D721Med (cell line): ENCODE measurements at regions not wholly inside any gene's neighbourhood (a gene's known extent, or its start where the extent isn't known, plus 50 kb on each side); places are given as distances from the start of the nearest gene placed in this dataset.
"Not testable (repeated sequence)": the region's sequence is repeated elsewhere in the genome, so short reads cannot be mapped to it uniquely, and the experiment has no call there.

Source experiments
- DNase-seq: peaks from one replicate; pipeline ENCODE4 v3.0.0; 2011; ENCODE audit warnings: low spot score; ENCODE audit not compliant: insufficient read length
- FAIRE-seq: peaks from 2 replicates; lab custom pipeline; 2011; peaks lifted over from hg19 to GRCh38; lab: Jason Lieb, UNC
- CTCF ChIP-seq: IDR thresholded peaks from 2 replicates; pipeline ENCODE4 v1.5.1; 2012; ENCODE audit warnings: mild to moderate bottlenecking, control low read depth; ENCODE audit not compliant: insufficient read depth; ENCODE audit errors: missing control alignments

GRCh38 chr17:70713694-70714093, 544.4 kb downstream of the KCNJ2 start:
- FAIRE-seq: no peak
- TF ChIP-seq CTCF: no peak
- no peak for DNase-seq

- no peak for TF ChIP-seq CTCF
- no peak for FAIRE-seq
Observed at GRCh38 chr17:70716551-70716950, 547.2 kb downstream of the KCNJ2 start.

GRCh38 chr17:70717042-70717441, 547.7 kb downstream of the KCNJ2 start:
- FAIRE-seq (no peak), DNase-seq (no peak)
- TF ChIP-seq CTCF: no peak

More at GRCh38 chr17:70716551-70716950, 547.2 kb downstream of the KCNJ2 start:
- DNase-seq: no peak

GRCh38 chr17:70736375-70736957, 567.1 kb downstream of the KCNJ2 start:
- FAIRE-seq (no peak), DNase-seq (no peak)
- TF ChIP-seq CTCF: no peak

- TF ChIP-seq CTCF: no peak
- FAIRE-seq (no peak), DNase-seq (no peak)
Observed at GRCh38 chr17:70739065-70739464, 569.7 kb downstream of the KCNJ2 start.

GRCh38 chr17:70746574-70746973, 577.2 kb downstream of the KCNJ2 start:
- not testable (repeated sequence) for FAIRE-seq, DNase-seq

GRCh38 chr17:70750983-70751382, 581.7 kb downstream of the KCNJ2 start:
- DNase-seq (no peak), FAIRE-seq (no peak)
- TF ChIP-seq CTCF: no peak

- not testable (repeated sequence) for FAIRE-seq, DNase-seq
Observed at GRCh38 chr17:70752461-70752860, 583.1 kb downstream of the KCNJ2 start.
